ENCODE measurements at regions not wholly inside any gene's neighbourhood (a gene's known extent, or its start where the extent isn't known, plus 50 kb on each side); places are given as distances from the start of the nearest gene placed in this dataset.
"Not testable (repeated sequence)": the region's sequence is repeated elsewhere in the genome, so short reads cannot be mapped to it uniquely, and the experiment has no call there.

- in situ Hi-C loops (cut with HindIII; ENCODE audit: low sequenced_read_pairs) = no loop called here
These were observed 656.0 kb upstream of the MDGA2 start for GRCh38 chr14:48331421-48331820.

- in situ Hi-C loops (cut with HindIII; ENCODE audit: low sequenced_read_pairs) = no loop called here
These were observed 650.1 kb upstream of the MDGA2 start for GRCh38 chr14:48325486-48325885.

GRCh38 chr14:48323665-48324064 lies 648.3 kb upstream of the MDGA2 start:
- in situ Hi-C loops (cut with HindIII; ENCODE audit: low sequenced_read_pairs) = no loop called here

GRCh38 chr14:48319823-48320222 lies 644.4 kb upstream of the MDGA2 start:
- in situ Hi-C loops (cut with HindIII; ENCODE audit: low sequenced_read_pairs) = no loop called here

GRCh38 chr14:48304729-48305128 lies 629.3 kb upstream of the MDGA2 start:
- in situ Hi-C loops (cut with HindIII; ENCODE audit: low sequenced_read_pairs) = no loop called here

- in situ Hi-C loops (cut with HindIII; ENCODE audit: low sequenced_read_pairs) = no loop called here
These were observed 614.3 kb upstream of the MDGA2 start for GRCh38 chr14:48289701-48290100.

GRCh38 chr14:48285217-48285616 lies 609.8 kb upstream of the MDGA2 start:
- in situ Hi-C loops (cut with HindIII; ENCODE audit: low sequenced_read_pairs) = not testable (repeated sequence)

GRCh38 chr14:48275301-48275700 lies 599.9 kb upstream of the MDGA2 start:
- in situ Hi-C loops (cut with HindIII; ENCODE audit: low sequenced_read_pairs) = no loop called here

- in situ Hi-C loops (cut with HindIII; ENCODE audit: low sequenced_read_pairs) = no loop called here
These were observed 599.4 kb upstream of the MDGA2 start for GRCh38 chr14:48274826-48275225.

GRCh38 chr14:48267926-48268325 lies 592.5 kb upstream of the MDGA2 start:
- in situ Hi-C loops (cut with HindIII; ENCODE audit: low sequenced_read_pairs) = not testable (repeated sequence)

- in situ Hi-C loops (cut with HindIII; ENCODE audit: low sequenced_read_pairs) = not testable (repeated sequence)
These were observed 590.8 kb upstream of the MDGA2 start for GRCh38 chr14:48266201-48266600.

- in situ Hi-C loops (cut with HindIII; ENCODE audit: low sequenced_read_pairs) = no loop called here
These were observed 586.0 kb upstream of the MDGA2 start for GRCh38 chr14:48261436-48261835.

GRCh38 chr14:48260394-48261295 lies 585.2 kb upstream of the MDGA2 start:
- in situ Hi-C loops (cut with HindIII; ENCODE audit: low sequenced_read_pairs) = not testable (repeated sequence)

GRCh38 chr14:48259876-48260275 lies 584.5 kb upstream of the MDGA2 start:
- in situ Hi-C loops (cut with HindIII; ENCODE audit: low sequenced_read_pairs) = not testable (repeated sequence)

- in situ Hi-C loops (cut with HindIII; ENCODE audit: low sequenced_read_pairs) = not testable (repeated sequence)
These were observed 583.8 kb upstream of the MDGA2 start for GRCh38 chr14:48259232-48259631.

GRCh38 chr14:48258703-48259102 lies 583.3 kb upstream of the MDGA2 start:
- in situ Hi-C loops (cut with HindIII; ENCODE audit: low sequenced_read_pairs) = not testable (repeated sequence)

GRCh38 chr14:48253020-48253419 lies 577.6 kb upstream of the MDGA2 start:
- in situ Hi-C loops (cut with HindIII; ENCODE audit: low sequenced_read_pairs) = no loop called here

GRCh38 chr14:48251290-48251689 lies 575.9 kb upstream of the MDGA2 start:
- in situ Hi-C loops (cut with HindIII; ENCODE audit: low sequenced_read_pairs) = no loop called here

GRCh38 chr14:48250575-48250974 lies 575.2 kb upstream of the MDGA2 start:
- in situ Hi-C loops (cut with HindIII; ENCODE audit: low sequenced_read_pairs) = no loop called here

- in situ Hi-C loops (cut with HindIII; ENCODE audit: low sequenced_read_pairs) = no loop called here
These were observed 572.6 kb upstream of the MDGA2 start for GRCh38 chr14:48247977-48248376.

- in situ Hi-C loops (cut with HindIII; ENCODE audit: low sequenced_read_pairs) = no loop called here
These were observed 568.5 kb upstream of the MDGA2 start for GRCh38 chr14:48243900-48244299.

GRCh38 chr14:48229091-48229490 lies 553.7 kb upstream of the MDGA2 start:
- in situ Hi-C loops (cut with HindIII; ENCODE audit: low sequenced_read_pairs) = no loop called here

GRCh38 chr14:48193893-48194292 lies 518.5 kb upstream of the MDGA2 start:
- in situ Hi-C loops (cut with HindIII; ENCODE audit: low sequenced_read_pairs) = no loop called here
